CD4-positive, alpha-beta T cell treated with Interleukin-6 at 100 ng/mL for 8 hours (primary cell): ENCODE measurements at regions not wholly inside any gene's neighbourhood (a gene's known extent, or its start where the extent isn't known, plus 50 kb on each side); places are given as distances from the start of the nearest gene placed in this dataset.

ENCODE experiments used
- DNase-seq: peaks from one replicate; pipeline ENCODE4 v3.0.0-alpha.2; 2020; ENCODE audit warnings: mixed read lengths, low spot score

GRCh38 chr2:181836583-181836982 lies 54.9 kb upstream of the ITPRID2 start:
- DNase-seq = no peak

DNA sequence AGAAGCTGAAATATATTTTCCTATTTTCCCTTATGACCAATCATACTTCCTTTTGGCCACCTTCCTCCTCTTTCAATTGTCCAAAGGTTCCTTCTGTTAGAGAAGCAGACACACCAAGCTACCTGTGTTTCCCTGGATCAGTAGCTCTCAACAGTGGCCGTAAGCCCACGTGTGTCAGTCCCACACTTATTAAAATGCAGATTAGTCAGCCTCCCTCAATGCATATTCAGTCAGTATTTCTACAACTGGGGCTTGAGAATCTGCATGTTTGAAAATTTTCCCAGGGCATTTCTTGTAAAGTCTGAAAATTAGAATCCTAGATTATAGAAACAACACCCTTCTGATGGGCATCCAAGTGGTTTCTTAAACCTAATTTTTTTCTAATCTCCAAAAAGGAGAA lies 54.0 kb upstream of the ITPRID2 start:
- no peak for DNase-seq

GRCh38 chr2:181839811-181840210 lies 51.7 kb upstream of the ITPRID2 start:
- no peak for DNase-seq

DNA sequence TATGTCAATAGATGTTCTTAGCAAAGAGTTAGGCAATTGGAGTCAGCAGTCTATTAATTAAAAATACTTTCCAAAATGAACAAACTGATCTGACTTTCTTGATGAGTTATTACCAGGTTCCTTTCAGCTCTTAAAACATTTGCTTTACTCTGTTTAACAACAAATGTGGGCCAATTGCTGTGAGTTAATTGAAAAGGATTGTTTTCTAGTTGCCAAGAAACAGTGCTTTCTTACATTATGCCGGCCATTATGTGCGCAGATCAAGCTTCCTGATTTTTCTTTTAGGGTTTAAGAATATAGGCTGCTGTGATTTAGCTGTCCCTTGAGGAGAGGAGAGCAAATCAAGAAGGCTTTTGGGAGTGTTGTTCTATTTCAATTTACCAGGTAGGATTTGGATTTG lies 50.5 kb upstream of the ITPRID2 start:
- no peak for DNase-seq
